ENCODE measurements at regions not wholly inside any gene's neighbourhood (a gene's known extent, or its start where the extent isn't known, plus 50 kb on each side); places are given as distances from the start of the nearest gene placed in this dataset.

GRCh38 chr9:10774051-10774450 lies 161.2 kb upstream of the PTPRD start:
- peaks cover 22% of the 10 kb centered on the region for H3K9me3 Mint-ChIP-seq
- no peak overlapping the region for H3K4me3 Mint-ChIP-seq
- no peaks in the 10 kb centered on the region for H3K4me1 Mint-ChIP-seq
- TF ChIP-seq E2F1 (CRISPR knock-in tag; IDR thresholded peaks at IDR 0.05) (no peak), PRDM15 (CRISPR knock-in tag; IDR thresholded peaks at IDR 0.05) (no peak), OVOL2 (CRISPR knock-in tag; IDR thresholded peaks at IDR 0.05; ENCODE audit: borderline replicate concordance) (no peak), MYBL2 (CRISPR knock-in tag; IDR thresholded peaks at IDR 0.05) (no peak), NR1H2 (CRISPR knock-in tag; IDR thresholded peaks at IDR 0.05) (no peak), HMGXB4 (CRISPR knock-in tag; IDR thresholded peaks at IDR 0.05) (no peak)
- DNase-seq (ENCODE audit: low spot score), result no peak
- H3K27ac Mint-ChIP-seq, result no peak overlapping the region
- ChIA-PET CTCF (no interaction called here), POLR2A (no interaction called here)
- ATAC-seq, result no peak
- H3K36me3 Mint-ChIP-seq, result no peaks in the 10 kb centered on the region
- H3K27me3 Mint-ChIP-seq (ENCODE audit: low read depth), result peaks cover 2% of the 10 kb centered on the region; the same call in 1 of the 2 replicates

- CTCF ChIA-PET, result no interaction called here
- Mint-ChIP-seq H3K27ac (no peak overlapping the region), H3K4me3 (no peak overlapping the region), H3K36me3 (peaks cover 3% of the 10 kb centered on the region), H3K27me3 (ENCODE audit: low read depth) (no peaks in the 10 kb centered on the region), H3K9me3 (peaks cover 8% of the 10 kb centered on the region), H3K4me1 (no peaks in the 10 kb centered on the region)
- no peak for ATAC-seq
- DNase-seq (ENCODE audit: low spot score), result no peak
- POLR2A ChIA-PET, result no interaction called here
- TF ChIP-seq EMX1 (CRISPR knock-in tag; IDR thresholded peaks at IDR 0.05) (no peak), ZMAT4 (CRISPR knock-in tag; IDR thresholded peaks at IDR 0.05) (no peak), AFF4 (CRISPR knock-in tag; IDR thresholded peaks at IDR 0.05; ENCODE audit: borderline replicate concordance) (no peak), NFE2L1 (CRISPR knock-in tag; IDR thresholded peaks at IDR 0.05) (no peak), ATF1 (CRISPR knock-in tag; IDR thresholded peaks at IDR 0.05) (no peak), CBFB (CRISPR knock-in tag; IDR thresholded peaks at IDR 0.05; ENCODE audit: low read depth) (no peak), NFYB (CRISPR knock-in tag; conservative IDR thresholded peaks at IDR 0.05; ENCODE audit: low read depth) (no peak), SMAD4 (CRISPR knock-in tag; IDR thresholded peaks at IDR 0.05) (no peak), RORB (CRISPR knock-in tag; IDR thresholded peaks at IDR 0.05) (no peak), ZNF219 (CRISPR knock-in tag; IDR thresholded peaks at IDR 0.05; ENCODE audit: borderline replicate concordance) (no peak), RELA (CRISPR knock-in tag; IDR thresholded peaks at IDR 0.05; ENCODE audit: borderline replicate concordance) (no peak)
These were observed 172.5 kb upstream of the PTPRD start for GRCh38 chr9:10785255-10785654.
